ENCODE measurements at regions not wholly inside any gene's neighbourhood (a gene's known extent, or its start where the extent isn't known, plus 50 kb on each side); places are given as distances from the start of the nearest gene placed in this dataset.

GRCh38 chr13:23979361-23980159 is 82.3 kb upstream of the C1QTNF9B start:
- DNase-seq (ENCODE audit: low read depth, low spot score), result no peak
- peak overlapping the region; percentile 45 for H3K4me3 ChIP-seq (ENCODE audit: low read length)

- peak; percentile 46 for DNase-seq (ENCODE audit: low read depth, low spot score)
- peak overlapping the region; percentile 45 for H3K4me3 ChIP-seq (ENCODE audit: low read length)
These were observed 82.9 kb upstream of the C1QTNF9B start for GRCh38 chr13:23980160-23980551.

GRCh38 chr13:23983671-23984070 is 86.4 kb upstream of the C1QTNF9B start:
- DNase-seq (ENCODE audit: low read depth, low spot score), result no peak

GRCh38 chr13:23984546-23984945 is 87.2 kb upstream of the C1QTNF9B start:
- DNase-seq (ENCODE audit: low read depth, low spot score), result no peak
- no peak overlapping the region for H3K4me3 ChIP-seq (ENCODE audit: low read length)

More at GRCh38 chr13:23983671-23984070, 86.4 kb upstream of the C1QTNF9B start:
- no peak overlapping the region for H3K4me3 ChIP-seq (ENCODE audit: low read length)

- no peak overlapping the region for H3K4me3 ChIP-seq (ENCODE audit: low read length)
- no peak for DNase-seq (ENCODE audit: low read depth, low spot score)
These were observed 87.8 kb upstream of the C1QTNF9B start for GRCh38 chr13:23985060-23985459.

- no peak overlapping the region for H3K4me3 ChIP-seq (ENCODE audit: low read length)
- no peak for DNase-seq (ENCODE audit: low read depth, low spot score)
These were observed 88.5 kb upstream of the C1QTNF9B start for GRCh38 chr13:23985839-23986238.

GRCh38 chr13:23986619-23987018 is 89.3 kb upstream of the C1QTNF9B start:
- no peak for DNase-seq (ENCODE audit: low read depth, low spot score)
- no peak overlapping the region for H3K4me3 ChIP-seq (ENCODE audit: low read length)

- DNase-seq (ENCODE audit: low read depth, low spot score), result no peak
- H3K4me3 ChIP-seq (ENCODE audit: low read length), result no peak overlapping the region
These were observed 90.1 kb upstream of the C1QTNF9B start for GRCh38 chr13:23987331-23987894.

- no peak for DNase-seq (ENCODE audit: low read depth, low spot score)
- no peak overlapping the region for H3K4me3 ChIP-seq (ENCODE audit: low read length)
These were observed 91.3 kb upstream of the C1QTNF9B start for GRCh38 chr13:23988546-23989122.

- no peak for DNase-seq (ENCODE audit: low read depth, low spot score)
- no peak overlapping the region for H3K4me3 ChIP-seq (ENCODE audit: low read length)
These were observed 93.2 kb upstream of the C1QTNF9B start for GRCh38 chr13:23990455-23990854.

- no peak overlapping the region for H3K4me3 ChIP-seq (ENCODE audit: low read length)
- no peak for DNase-seq (ENCODE audit: low read depth, low spot score)
These were observed 93.8 kb upstream of the C1QTNF9B start for GRCh38 chr13:23991119-23991518.

GRCh38 chr13:23992781-23993679 is 95.7 kb upstream of the C1QTNF9B start:
- H3K4me3 ChIP-seq (ENCODE audit: low read length), result no peak overlapping the region

GRCh38 chr13:23993680-23993985 is 96.3 kb upstream of the C1QTNF9B start:
- H3K4me3 ChIP-seq (ENCODE audit: low read length), result no peak overlapping the region
- DNase-seq (ENCODE audit: low read depth, low spot score), result no peak

More at GRCh38 chr13:23992781-23993679, 95.7 kb upstream of the C1QTNF9B start:
- no peak for DNase-seq (ENCODE audit: low read depth, low spot score)

- DNase-seq (ENCODE audit: low read depth, low spot score), result peak; percentile 8
- no peak overlapping the region for H3K4me3 ChIP-seq (ENCODE audit: low read length)
These were observed 98.2 kb upstream of the C1QTNF9B start for GRCh38 chr13:23995283-23996073.

GRCh38 chr13:23996456-23996855 is 99.2 kb upstream of the C1QTNF9B start:
- no peak overlapping the region for H3K4me3 ChIP-seq (ENCODE audit: low read length)
- DNase-seq (ENCODE audit: low read depth, low spot score), result no peak

- no peak for DNase-seq (ENCODE audit: low read depth, low spot score)
- no peak overlapping the region for H3K4me3 ChIP-seq (ENCODE audit: low read length)
These were observed 102.1 kb upstream of the C1QTNF9B start for GRCh38 chr13:23999424-23999823.

GRCh38 chr13:24002206-24002815 is 105.0 kb upstream of the C1QTNF9B start:
- no peak overlapping the region for H3K4me3 ChIP-seq (ENCODE audit: low read length)
- no peak for DNase-seq (ENCODE audit: low read depth, low spot score)

GRCh38 chr13:24004142-24004899 is 107.0 kb upstream of the C1QTNF9B start:
- no peak for DNase-seq (ENCODE audit: low read depth, low spot score)

More at GRCh38 chr13:24004142-24004899, 107.0 kb upstream of the C1QTNF9B start:
- no peak overlapping the region for H3K4me3 ChIP-seq (ENCODE audit: low read length)
